ENCODE measurements at regions not wholly inside any gene's neighbourhood (a gene's known extent, or its start where the extent isn't known, plus 50 kb on each side); places are given as distances from the start of the nearest gene placed in this dataset.
"Not testable (repeated sequence)": the region's sequence is repeated elsewhere in the genome, so short reads cannot be mapped to it uniquely, and the experiment has no call there.

GRCh38 chr16:5216441-5217080 is 119.0 kb upstream of the EEF2KMT start:
- no peak for DNase-seq (ENCODE audit: low read depth in 2 of 2)

GRCh38 chr16:5215901-5216300 is 118.3 kb upstream of the EEF2KMT start:
- no peak for DNase-seq (ENCODE audit: low read depth in 2 of 2)

- no peak for DNase-seq (ENCODE audit: low read depth in 2 of 2)
Observed at GRCh38 chr16:5214466-5214865, 116.9 kb upstream of the EEF2KMT start.

- not testable (repeated sequence) for DNase-seq (ENCODE audit: low read depth in 2 of 2)
Observed at GRCh38 chr16:5212501-5212900, 114.9 kb upstream of the EEF2KMT start.

- not testable (repeated sequence) for DNase-seq (ENCODE audit: low read depth in 2 of 2)
Observed at GRCh38 chr16:5207862-5208498, 110.4 kb upstream of the EEF2KMT start.

GRCh38 chr16:5207001-5207523 is 109.5 kb upstream of the EEF2KMT start:
- DNase-seq (ENCODE audit: low read depth in 2 of 2) = no peak

- DNase-seq (ENCODE audit: low read depth in 2 of 2) = no peak
Observed at GRCh38 chr16:5206331-5206990, 108.9 kb upstream of the EEF2KMT start.

- DNase-seq (ENCODE audit: low read depth in 2 of 2) = no peak
Observed at GRCh38 chr16:5205361-5206040, 107.9 kb upstream of the EEF2KMT start.

GRCh38 chr16:5203675-5204074 is 106.1 kb upstream of the EEF2KMT start:
- not testable (repeated sequence) for DNase-seq (ENCODE audit: low read depth in 2 of 2)

- DNase-seq (ENCODE audit: low read depth in 2 of 2) = no peak
Observed at GRCh38 chr16:5200123-5200522, 102.5 kb upstream of the EEF2KMT start.

GRCh38 chr16:5196204-5196603 is 98.6 kb upstream of the EEF2KMT start:
- no peak for DNase-seq (ENCODE audit: low read depth in 2 of 2)

GRCh38 chr16:5193861-5194260 is 96.3 kb upstream of the EEF2KMT start:
- no peak for DNase-seq (ENCODE audit: low read depth in 2 of 2)

- no peak for DNase-seq (ENCODE audit: low read depth in 2 of 2)
Observed at GRCh38 chr16:5188989-5189352, 91.4 kb upstream of the EEF2KMT start.

- no peak for DNase-seq (ENCODE audit: low read depth in 2 of 2)
Observed at GRCh38 chr16:5188318-5188988, 90.9 kb upstream of the EEF2KMT start.

GRCh38 chr16:5187402-5187952 is 89.9 kb upstream of the EEF2KMT start:
- DNase-seq (ENCODE audit: low read depth in 2 of 2) = no peak

GRCh38 chr16:5186381-5186903 is 88.8 kb upstream of the EEF2KMT start:
- DNase-seq (ENCODE audit: low read depth in 2 of 2) = no peak

GRCh38 chr16:5176505-5176904 is 78.9 kb upstream of the EEF2KMT start:
- DNase-seq (ENCODE audit: low read depth in 2 of 2) = no peak

GRCh38 chr16:5175266-5175665 is 77.7 kb upstream of the EEF2KMT start:
- DNase-seq (ENCODE audit: low read depth in 2 of 2) = no peak

- no peak for DNase-seq (ENCODE audit: low read depth in 2 of 2)
Observed at GRCh38 chr16:5166486-5166885, 68.9 kb upstream of the EEF2KMT start.

GRCh38 chr16:5165429-5165828 is 67.8 kb upstream of the EEF2KMT start:
- DNase-seq (ENCODE audit: low read depth in 2 of 2) = not testable (repeated sequence)

GRCh38 chr16:5162801-5163200 is 65.2 kb upstream of the EEF2KMT start:
- DNase-seq (ENCODE audit: low read depth in 2 of 2) = not testable (repeated sequence)
